NB4 (cell line): ENCODE measurements at regions not wholly inside any gene's neighbourhood (a gene's known extent, or its start where the extent isn't known, plus 50 kb on each side); places are given as distances from the start of the nearest gene placed in this dataset.

Experiments
- DNase-seq: peaks from one replicate; pipeline ENCODE4 v3.0.0; 2010; ENCODE audit warnings: low read depth
- H3K4me3 ChIP-seq: one replicate; pipeline ENCODE4 v1.5.1; 2011; ENCODE audit warnings: mild to moderate bottlenecking, low read depth, low read length, moderate library complexity
- CTCF ChIP-seq: IDR thresholded peaks from one replicate; pipeline ENCODE4 v1.5.1; 2012; ENCODE audit warnings: low read depth, low read length
- MAX ChIP-seq: IDR thresholded peaks from 2 replicates; pipeline ENCODE4 v1.6.1; 2011; ENCODE audit warnings: low read depth, low read length
- MYC ChIP-seq: IDR thresholded peaks from 2 replicates; pipeline ENCODE4 v1.6.1; 2011; ENCODE audit warnings: low read depth, low read length
- POLR2A ChIP-seq: IDR thresholded peaks from 2 replicates; pipeline ENCODE4 v1.6.1; 2011; ENCODE audit warnings: mild to moderate bottlenecking; ENCODE audit not compliant: insufficient read length; ENCODE audit errors: extremely low read depth

- H3K4me3 ChIP-seq, result no peak overlapping the region
- DNase-seq, result peak; percentile 80
- no peak for TF ChIP-seq MYC
- TF ChIP-seq MAX, result no peak
- TF ChIP-seq POLR2A, result no peak
- TF ChIP-seq CTCF, result no peak
Observed at GRCh38 chr1:232751393-232752140, 53.6 kb upstream of the MAP10 start.

GRCh38 chr1:232752365-232752764 lies 52.9 kb upstream of the MAP10 start:
- no peak for DNase-seq
- H3K4me3 ChIP-seq, result no peak overlapping the region
- no peak for TF ChIP-seq MAX
- TF ChIP-seq CTCF, result no peak
- TF ChIP-seq MYC, result no peak
- no peak for TF ChIP-seq POLR2A

GRCh38 chr1:232754930-232755329 lies 50.3 kb upstream of the MAP10 start:
- H3K4me3 ChIP-seq, result no peak overlapping the region
- no peak for DNase-seq
- TF ChIP-seq MAX (no peak), POLR2A (no peak), CTCF (no peak), MYC (no peak)
